CD4-positive, alpha-beta memory T cell (primary cell): ENCODE measurements at regions not wholly inside any gene's neighbourhood (a gene's known extent, or its start where the extent isn't known, plus 50 kb on each side); places are given as distances from the start of the nearest gene placed in this dataset.
"Not testable (repeated sequence)": the region's sequence is repeated elsewhere in the genome, so short reads cannot be mapped to it uniquely, and the experiment has no call there.

ENCODE experiments used
- CTCF ChIA-PET: fragments of 350-600 bp; sonication (Branson Sonifier 250); formaldehyde crosslinking; loops from one replicate; lab custom pipeline; 2021; ENCODE audit warnings: inconsistent platforms; ENCODE audit not compliant: partially characterized antibody; lab: Charles Lee
- POLR2A ChIA-PET: fragments of 350-600 bp; sonication (Branson Sonifier 250); formaldehyde crosslinking; loops from one replicate; lab custom pipeline; 2021; ENCODE audit not compliant: partially characterized antibody; lab: Charles Lee
- DNase-seq, 5 donors: peaks; one replicate each; pipeline versions ENCODE4 v3.0.0 to v3.0.0-alpha.2; 2020 to 2022; ENCODE audit warnings: mixed read lengths in 1 of 5
- H3K27ac ChIP-seq: one replicate; pipeline ENCODE4 v1.7.0; 2013; ENCODE audit warnings: low read depth, low read length
- H3K27me3 ChIP-seq: 2 replicates; pipeline ENCODE4 v1.7.0; 2013; ENCODE audit warnings: mild to moderate bottlenecking, low read length, moderate library complexity; ENCODE audit not compliant: insufficient read depth
- H3K36me3 ChIP-seq: 2 replicates; pipeline ENCODE4 v1.7.0; 2013; ENCODE audit warnings: mild to moderate bottlenecking, low read length, moderate library complexity; ENCODE audit not compliant: insufficient read depth
- H3K4me1 ChIP-seq: 2 replicates; pipeline ENCODE4 v1.7.0; 2013; ENCODE audit warnings: mild to moderate bottlenecking, low read length, moderate library complexity; ENCODE audit not compliant: insufficient read depth
- H3K4me3 ChIP-seq, 2 donors: one replicate each; pipeline ENCODE4 v1.7.0; 2013; ENCODE audit warnings: low read length in 2 of 2, mild to moderate bottlenecking in 1 of 2
- H3K9me3 ChIP-seq, 2 donors: one replicate each; pipeline ENCODE4 v1.7.0; 2013; ENCODE audit warnings: low read length in 2 of 2, control low read depth in 1 of 2; ENCODE audit not compliant: control insufficient read depth in 1 of 2
- H3K27ac Mint-ChIP-seq, 7 donors: one replicate each; pipeline ENCODE4 v1.8.0; 2020 to 2021; ENCODE audit warnings: mixed read lengths in 7 of 7, mild to moderate bottlenecking in 6 of 7, inconsistent platforms in 3 of 7, moderate library complexity in 3 of 7
- H3K27me3 Mint-ChIP-seq, 2 donors: one replicate each; pipeline ENCODE4 v1.8.0; 2020 to 2021; ENCODE audit warnings: mixed read lengths in 2 of 2
- H3K36me3 Mint-ChIP-seq, 2 donors: one replicate each; pipeline ENCODE4 v1.8.0; 2020 to 2021; ENCODE audit warnings: mixed read lengths in 2 of 2, inconsistent platforms in 1 of 2, mild to moderate bottlenecking in 1 of 2
- H3K4me1 Mint-ChIP-seq, 4 donors: one replicate each; pipeline ENCODE4 v1.8.0; 2020 to 2021; ENCODE audit warnings: mixed read lengths in 4 of 4, mild to moderate bottlenecking in 1 of 4
- H3K4me3 Mint-ChIP-seq, 8 donors: one replicate each; pipeline ENCODE4 v1.8.0; 2020 to 2021; ENCODE audit warnings: mixed read lengths in 8 of 8, mild to moderate bottlenecking in 7 of 8, moderate library complexity in 6 of 8, inconsistent platforms in 3 of 8
- H3K9me3 Mint-ChIP-seq, 8 donors: one replicate each; pipeline ENCODE4 v1.8.0; 2020 to 2021; ENCODE audit warnings: mixed read lengths in 8 of 8, mild to moderate bottlenecking in 5 of 8, inconsistent platforms in 3 of 8, moderate library complexity in 1 of 8
- intact Hi-C: fragments of 100-400 bp; cut with micrococcal nuclease; formaldehyde crosslinking; loops from one replicate; pipeline ENCODE4 v1.15.1; 2023

- Histone ChIP-seq H3K4me1 (no peaks in the 10 kb centered on the region), H3K9me3 (no peaks in the 10 kb centered on the region), H3K27ac (no peak overlapping the region), H3K4me3 (no peak overlapping the region), H3K27me3 (no peaks in the 10 kb centered on the region), H3K36me3 (no peaks in the 10 kb centered on the region)
- Mint-ChIP-seq H3K4me1 (peaks cover 0 to 2% (median 0%) of the 10 kb centered on the region in 4 donors), H3K9me3 (peaks cover 0 to 3% (median 0%) of the 10 kb centered on the region in 8 donors), H3K36me3 (no peaks in the 10 kb centered on the region), H3K27ac (no peak overlapping the region), H3K4me3 (no peak overlapping the region), H3K27me3 (no peaks in the 10 kb centered on the region)
- POLR2A ChIA-PET, result no interaction called here
- CTCF ChIA-PET, result no interaction called here
- intact Hi-C loops, result no loop called here
- DNase-seq, result no peak
Measured at GRCh38 chr5:17020678-17021601, 84.9 kb upstream of the MYO10 start.

- Mint-ChIP-seq H3K9me3 (peaks cover 0 to 3% (median 0%) of the 10 kb centered on the region in 8 donors), H3K4me3 (no peak overlapping the region), H3K27me3 (no peaks in the 10 kb centered on the region), H3K4me1 (peaks cover 0 to 2% (median 0%) of the 10 kb centered on the region in 4 donors), H3K27ac (no peak overlapping the region), H3K36me3 (no peaks in the 10 kb centered on the region)
- Histone ChIP-seq H3K4me3 (no peak overlapping the region), H3K27ac (no peak overlapping the region), H3K27me3 (no peaks in the 10 kb centered on the region), H3K9me3 (no peaks in the 10 kb centered on the region), H3K4me1 (no peaks in the 10 kb centered on the region), H3K36me3 (no peaks in the 10 kb centered on the region)
- no peak for DNase-seq
- POLR2A ChIA-PET, result no interaction called here
- intact Hi-C loops, result no loop called here
- CTCF ChIA-PET, result no interaction called here
Measured at GRCh38 chr5:17021602-17021932, 85.5 kb upstream of the MYO10 start.

GRCh38 chr5:17022296-17022695, 86.2 kb upstream of the MYO10 start:
- no peaks in the 10 kb centered on the region for H3K4me1 ChIP-seq
- Mint-ChIP-seq H3K4me3 (no peak overlapping the region), H3K4me1 (peaks cover 0 to 2% (median 0%) of the 10 kb centered on the region in 4 donors), H3K36me3 (no peaks in the 10 kb centered on the region), H3K9me3 (peaks cover 0 to 3% (median 0%) of the 10 kb centered on the region in 8 donors), H3K27ac (no peak overlapping the region), H3K27me3 (no peaks in the 10 kb centered on the region)
- H3K27me3 ChIP-seq, result no peaks in the 10 kb centered on the region
- no peak overlapping the region for H3K4me3 ChIP-seq
- H3K9me3 ChIP-seq, result no peaks in the 10 kb centered on the region
- ChIA-PET POLR2A (no interaction called here), CTCF (no interaction called here)
- DNase-seq, result no peak
- intact Hi-C loops, result no loop called here
- no peaks in the 10 kb centered on the region for H3K36me3 ChIP-seq
- H3K27ac ChIP-seq, result no peak overlapping the region

- no peak for DNase-seq
- peaks cover 0 to 2% (median 0%) of the 10 kb centered on the region in 4 donors for H3K4me1 Mint-ChIP-seq
- H3K27ac Mint-ChIP-seq, result no peak overlapping the region
- Histone ChIP-seq H3K9me3 (no peaks in the 10 kb centered on the region), H3K4me1 (no peaks in the 10 kb centered on the region), H3K4me3 (no peak overlapping the region), H3K27me3 (no peaks in the 10 kb centered on the region), H3K27ac (no peak overlapping the region), H3K36me3 (no peaks in the 10 kb centered on the region)
- H3K9me3 Mint-ChIP-seq, result peaks cover 0 to 6% (median under 1%) of the 10 kb centered on the region in 8 donors
- H3K27me3 Mint-ChIP-seq, result no peaks in the 10 kb centered on the region
- POLR2A ChIA-PET, result no interaction called here
- CTCF ChIA-PET, result no interaction called here
- intact Hi-C loops, result no loop called here
- H3K36me3 Mint-ChIP-seq, result no peaks in the 10 kb centered on the region
- no peak overlapping the region for H3K4me3 Mint-ChIP-seq
Measured at GRCh38 chr5:17024686-17025180, 88.6 kb upstream of the MYO10 start.

GRCh38 chr5:17031659-17032277, 95.7 kb upstream of the MYO10 start:
- DNase-seq, H3K27ac ChIP-seq, intact Hi-C loops, H3K4me1 Mint-ChIP-seq, H3K9me3 ChIP-seq, CTCF ChIA-PET, H3K27me3 ChIP-seq, H3K36me3 ChIP-seq, H3K4me1 ChIP-seq, H3K27ac Mint-ChIP-seq, H3K4me3 Mint-ChIP-seq, H3K36me3 Mint-ChIP-seq, POLR2A ChIA-PET, H3K4me3 ChIP-seq, H3K27me3 Mint-ChIP-seq: not testable (repeated sequence)
- H3K9me3 Mint-ChIP-seq, result peaks cover 0 to 11% (median 5%) of the 10 kb centered on the region in 8 donors

- H3K27ac ChIP-seq, H3K27me3 Mint-ChIP-seq, H3K4me1 Mint-ChIP-seq, H3K27ac Mint-ChIP-seq, H3K9me3 ChIP-seq, POLR2A ChIA-PET, H3K4me3 Mint-ChIP-seq, H3K4me3 ChIP-seq, CTCF ChIA-PET, DNase-seq, H3K36me3 Mint-ChIP-seq, intact Hi-C loops, H3K4me1 ChIP-seq, H3K27me3 ChIP-seq, H3K36me3 ChIP-seq: not testable (repeated sequence)
- H3K9me3 Mint-ChIP-seq, result peaks cover 0 to 11% (median 5%) of the 10 kb centered on the region in 8 donors
Measured at GRCh38 chr5:17032314-17032985, 96.4 kb upstream of the MYO10 start.

GRCh38 chr5:17034992-17035391, 98.9 kb upstream of the MYO10 start:
- H3K27ac ChIP-seq, H3K4me1 Mint-ChIP-seq, H3K9me3 Mint-ChIP-seq, H3K4me3 Mint-ChIP-seq, CTCF ChIA-PET, H3K4me3 ChIP-seq, H3K27me3 ChIP-seq, H3K27ac Mint-ChIP-seq, DNase-seq, H3K4me1 ChIP-seq, intact Hi-C loops, H3K36me3 ChIP-seq, H3K36me3 Mint-ChIP-seq, POLR2A ChIA-PET, H3K27me3 Mint-ChIP-seq, H3K9me3 ChIP-seq: not testable (repeated sequence)
